ENCODE measurements at regions not wholly inside any gene's neighbourhood (a gene's known extent, or its start where the extent isn't known, plus 50 kb on each side); places are given as distances from the start of the nearest gene placed in this dataset.

- TF ChIP-seq POLR2A (IDR thresholded peaks at IDR 0.05; ENCODE audit: low read length) (no peak), GATA1 (IDR thresholded peaks at IDR 0.05; ENCODE audit: low read depth, low read length) (no peak)
Measured at GRCh38 chr9:129273136-129273895, 95.3 kb upstream of the IER5L start.

Measured in erythroblast (primary cell).